NCI-H1436 treated with DMSO at 0.1 percent for 48 hours (cell line): ENCODE measurements at regions not wholly inside any gene's neighbourhood (a gene's known extent, or its start where the extent isn't known, plus 50 kb on each side); places are given as distances from the start of the nearest gene placed in this dataset.

ENCODE experiments used
- DNase-seq: peaks from one replicate; lab custom pipeline; 2025; lab: John Stamatoyannopoulos, UW

DNA sequence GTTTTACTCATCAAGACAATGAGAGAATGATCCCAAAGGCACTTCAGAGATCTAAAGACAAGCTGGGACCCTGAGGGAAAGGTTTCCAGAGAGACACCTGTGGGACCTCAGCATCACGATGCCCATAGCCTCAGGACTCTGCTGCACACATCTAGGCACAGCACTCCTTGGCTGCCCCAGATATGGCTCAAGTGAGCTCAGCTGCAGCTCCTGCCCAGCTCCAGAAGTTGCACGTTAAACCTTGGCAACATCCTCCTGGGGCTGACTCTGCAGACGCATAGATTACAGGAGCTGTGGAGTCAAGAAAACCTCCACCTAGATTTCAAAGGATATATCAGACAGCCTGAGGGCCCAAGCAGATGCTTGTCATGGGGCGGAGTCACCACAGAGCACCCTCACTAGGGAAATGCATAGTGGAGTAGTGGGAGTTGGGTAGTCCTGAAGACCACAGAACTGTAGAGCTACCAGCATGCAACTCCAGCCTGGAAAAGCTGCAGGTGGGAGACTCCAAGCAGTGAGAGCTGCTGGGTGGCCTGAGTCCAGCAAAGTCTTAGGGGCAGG is 582.0 kb downstream of the CDH11 start:
- DNase-seq, result no peak

DNA sequence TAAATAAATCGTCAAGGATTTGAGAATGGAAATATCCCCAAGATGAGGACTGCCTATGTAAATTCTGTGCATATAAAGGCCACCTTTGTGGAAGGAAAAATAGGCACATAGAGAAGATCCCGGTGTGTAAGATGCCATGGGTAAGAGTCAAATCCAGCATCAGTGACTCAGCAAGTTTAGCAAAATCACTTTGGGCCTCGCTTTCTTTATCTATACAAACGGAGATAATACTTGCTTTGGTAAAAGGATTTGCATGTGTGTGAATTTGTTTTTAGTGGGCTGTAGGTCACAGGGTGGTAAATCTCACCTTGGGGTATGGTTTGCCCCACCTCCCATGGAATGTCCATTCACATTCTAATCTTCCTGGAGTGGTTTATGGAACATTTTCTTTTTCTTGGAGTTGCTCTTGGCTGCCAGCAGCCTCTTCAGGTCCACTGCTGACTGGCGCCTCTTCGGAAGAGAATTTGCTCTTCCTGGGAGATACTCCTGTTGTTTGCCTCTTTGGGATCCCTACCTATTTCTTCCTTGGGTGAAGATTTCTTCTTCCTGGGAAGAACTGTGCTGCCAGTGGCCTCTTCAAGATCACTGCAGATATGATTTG is 587.6 kb downstream of the CDH11 start:
- no peak for DNase-seq

DNA sequence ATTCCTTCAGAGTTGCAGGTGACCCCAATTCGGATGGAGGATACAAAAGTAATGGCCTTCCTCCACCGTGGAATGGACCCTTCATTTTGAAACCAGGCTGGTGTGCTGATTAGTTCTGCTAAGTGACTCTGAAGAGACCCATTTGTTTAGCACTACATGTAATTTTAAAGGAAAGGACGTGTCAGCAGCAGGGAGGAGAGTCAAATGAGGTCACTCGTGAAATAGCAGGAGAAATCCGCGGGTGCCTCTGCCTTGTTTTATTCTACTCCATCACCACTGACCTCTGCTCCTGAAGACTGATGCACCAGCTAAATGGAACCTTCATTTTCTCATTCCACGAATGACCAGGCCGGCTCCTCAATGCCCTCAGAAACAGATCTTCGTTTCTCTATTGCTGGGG is 589.2 kb downstream of the CDH11 start:
- no peak for DNase-seq

DNA sequence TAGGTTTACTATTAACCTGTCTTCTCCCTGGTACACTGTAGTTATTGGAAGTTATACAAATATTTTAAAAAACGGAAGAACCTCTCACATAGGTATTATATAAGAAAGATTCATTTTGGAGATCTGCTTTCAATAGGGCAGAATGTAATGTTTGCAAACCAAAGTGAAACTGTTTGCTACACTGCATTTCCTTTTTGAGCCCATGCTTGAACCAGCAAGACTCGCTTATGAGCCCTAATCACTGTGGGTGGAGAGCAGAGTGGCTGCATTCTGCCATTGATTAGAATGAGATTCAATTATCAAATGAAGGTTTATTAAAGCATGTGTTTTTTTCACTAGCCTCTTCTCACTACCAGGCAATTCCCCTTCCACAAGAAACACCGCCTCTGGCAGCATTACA is 589.7 kb downstream of the CDH11 start:
- DNase-seq, result no peak

- DNase-seq, result no peak
Observed at GRCh38 chr16:64531401-64531800, 590.5 kb downstream of the CDH11 start.

DNA sequence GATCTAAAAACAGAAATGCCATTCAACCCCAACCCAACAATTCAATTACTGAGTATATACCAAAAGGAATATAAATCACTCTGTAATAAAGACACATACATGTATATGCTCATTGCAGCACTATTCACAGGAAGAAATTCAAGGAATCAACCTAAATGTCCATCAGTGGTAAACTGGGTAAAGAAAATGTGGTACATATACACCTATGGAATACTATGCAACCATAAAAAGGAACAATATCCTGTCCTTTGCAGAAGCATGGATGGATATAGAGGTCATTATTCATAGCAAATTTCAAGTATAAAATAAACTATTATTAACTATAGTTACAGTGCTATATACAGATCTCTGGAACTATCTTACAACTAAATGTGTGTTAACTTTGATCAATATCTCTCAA is 599.3 kb downstream of the CDH11 start:
- DNase-seq, result no peak

DNA sequence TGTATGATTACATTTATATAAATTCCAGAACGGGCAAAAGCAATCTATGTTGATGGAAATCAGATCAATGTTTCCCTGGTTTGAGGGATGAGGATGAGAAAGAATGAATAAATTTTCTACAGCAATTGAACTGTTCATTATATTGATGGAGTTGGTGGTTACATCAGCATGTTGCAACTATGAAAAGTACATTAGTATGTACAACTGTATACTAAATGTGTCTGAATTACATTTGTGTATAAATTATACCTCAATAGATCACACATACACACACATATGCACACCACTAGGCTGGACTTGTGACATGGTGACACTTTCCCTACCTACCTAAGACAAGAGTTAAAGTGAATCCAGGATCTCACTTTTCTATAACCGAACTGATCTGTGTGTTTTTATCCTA is 608.0 kb downstream of the CDH11 start:
- DNase-seq, result no peak

- no peak for DNase-seq
Observed at GRCh38 chr16:64507240-64508024, 614.4 kb downstream of the CDH11 start.

DNA sequence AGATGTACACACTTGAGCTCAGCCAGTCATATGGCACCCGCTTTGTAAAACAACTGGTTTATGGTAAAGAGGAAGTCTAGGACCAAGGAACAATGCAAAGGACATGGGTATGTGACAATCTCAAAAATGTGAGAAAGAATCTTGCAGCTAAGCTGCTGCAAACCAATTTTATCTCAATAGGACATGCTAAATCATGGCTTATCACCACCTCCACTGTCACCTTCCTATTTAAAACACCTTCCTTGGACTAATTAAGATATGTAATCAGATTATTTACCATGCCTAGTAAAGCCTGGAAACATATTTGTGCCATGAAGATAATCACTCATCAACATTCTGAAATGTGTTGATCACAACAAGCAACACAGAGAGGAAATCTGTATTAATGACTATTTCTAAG is 622.7 kb downstream of the CDH11 start:
- DNase-seq, result no peak

DNA sequence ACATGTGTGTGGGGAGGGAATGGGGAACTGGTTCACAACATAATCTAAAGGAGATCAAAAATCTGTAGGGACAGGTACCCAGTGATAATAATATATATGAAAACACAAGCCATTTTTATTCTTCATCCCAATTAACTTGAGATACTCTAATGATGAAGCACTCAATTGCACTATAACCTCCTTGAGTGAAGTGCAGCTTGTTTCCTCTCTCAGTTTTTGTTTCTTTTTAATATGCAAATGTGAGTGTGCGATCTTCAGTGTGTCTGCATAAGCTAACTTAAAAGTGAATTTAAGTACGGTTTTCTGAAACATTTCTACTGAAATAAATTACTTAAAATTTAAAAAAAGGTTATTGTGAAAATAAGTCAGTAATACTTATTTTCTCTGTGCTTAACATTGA is 623.5 kb downstream of the CDH11 start:
- no peak for DNase-seq

DNA sequence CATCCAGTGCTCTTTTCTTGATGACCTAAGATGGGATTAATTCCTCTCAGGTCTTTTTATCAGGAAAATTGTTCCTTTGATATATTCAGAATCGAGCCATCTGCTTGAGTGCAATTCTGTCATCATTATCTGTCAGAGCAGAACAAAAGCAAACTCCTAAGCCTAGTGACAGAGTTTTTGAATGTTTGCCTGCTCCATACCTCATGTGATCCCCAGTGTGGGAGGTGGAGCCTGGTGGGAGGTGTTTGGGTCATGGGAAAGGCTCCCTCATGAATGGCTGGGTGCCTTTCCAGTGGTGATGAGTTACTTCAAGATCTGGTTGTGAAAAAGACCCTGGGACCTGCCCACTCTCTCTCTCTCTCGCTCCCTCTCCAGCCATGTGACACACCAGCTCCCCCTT is 628.2 kb downstream of the CDH11 start:
- no peak for DNase-seq

DNA sequence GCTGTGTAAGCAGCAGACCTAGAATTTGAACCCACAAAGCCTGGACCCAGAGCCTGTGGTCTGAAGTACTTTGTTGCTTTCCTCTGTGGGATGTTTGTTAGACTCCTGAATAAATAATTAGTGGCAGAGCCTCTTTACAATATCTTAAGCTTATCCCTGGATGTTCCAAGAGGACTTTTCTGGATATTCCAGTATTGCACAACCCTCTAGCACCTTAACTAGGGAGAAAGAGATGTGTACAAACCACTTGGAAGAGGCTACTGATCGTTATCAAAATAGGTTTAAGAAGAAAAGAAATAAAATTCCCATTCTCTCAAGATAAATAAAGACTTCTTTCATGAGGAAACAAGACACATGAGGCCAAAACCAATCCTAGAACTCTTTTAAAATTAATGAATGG is 632.4 kb downstream of the CDH11 start:
- no peak for DNase-seq

GRCh38 chr16:64486561-64486960 is 635.3 kb downstream of the CDH11 start:
- no peak for DNase-seq

- no peak for DNase-seq
Observed at GRCh38 chr16:64481497-64481896, 640.4 kb downstream of the CDH11 start.

DNA sequence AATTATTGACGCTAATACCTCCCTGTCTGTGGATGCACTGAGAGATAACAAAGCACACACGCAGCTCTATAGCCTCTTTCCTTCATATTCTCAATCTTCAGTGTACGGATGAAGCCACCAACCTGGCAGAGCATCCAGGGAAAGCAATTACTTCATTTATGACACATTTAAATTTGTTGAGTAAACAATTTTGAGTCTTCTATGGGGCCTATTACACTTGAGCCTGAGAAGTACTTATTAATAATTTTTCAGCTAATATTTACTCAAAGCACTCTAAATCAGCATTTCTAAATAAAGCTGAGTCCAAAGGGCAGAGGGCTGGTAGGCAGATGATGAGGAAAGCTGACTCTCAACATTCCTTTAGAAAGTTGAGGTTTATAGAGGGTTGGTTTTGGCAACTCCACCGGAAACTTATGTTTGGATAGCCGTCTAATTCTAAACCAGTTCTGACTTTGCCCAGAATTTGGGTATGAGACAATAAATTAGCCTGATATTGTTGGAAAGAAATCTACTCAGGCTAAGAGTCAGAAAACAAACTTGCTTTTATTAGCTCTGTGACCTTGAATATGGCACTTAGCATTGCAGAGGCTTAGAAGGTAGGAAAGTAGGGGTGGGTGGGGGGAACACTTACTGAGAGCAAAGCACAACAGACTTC is 643.5 kb downstream of the CDH11 start:
- DNase-seq, result no peak

- DNase-seq, result no peak
Observed at GRCh38 chr16:64475627-64476351, 646.1 kb downstream of the CDH11 start.

DNA sequence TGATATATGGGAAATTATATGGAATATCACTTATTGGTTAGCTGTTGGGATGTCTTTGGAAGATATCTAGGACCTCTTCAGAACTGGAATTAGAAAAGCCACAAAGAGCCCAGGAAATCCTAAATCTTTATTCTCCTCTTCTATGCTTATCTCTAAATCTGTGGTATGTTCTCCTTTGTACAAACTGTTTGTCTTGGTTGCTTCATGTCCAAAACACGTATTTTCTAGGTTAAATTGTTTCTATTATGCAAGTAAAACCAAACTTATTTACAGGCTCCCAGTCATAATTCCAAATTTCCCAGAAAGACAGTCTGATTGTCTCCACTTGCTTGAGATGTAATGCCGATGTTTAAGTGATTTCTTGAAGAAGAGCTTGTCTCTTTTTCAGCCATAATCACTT is 650.9 kb downstream of the CDH11 start:
- DNase-seq, result no peak

DNA sequence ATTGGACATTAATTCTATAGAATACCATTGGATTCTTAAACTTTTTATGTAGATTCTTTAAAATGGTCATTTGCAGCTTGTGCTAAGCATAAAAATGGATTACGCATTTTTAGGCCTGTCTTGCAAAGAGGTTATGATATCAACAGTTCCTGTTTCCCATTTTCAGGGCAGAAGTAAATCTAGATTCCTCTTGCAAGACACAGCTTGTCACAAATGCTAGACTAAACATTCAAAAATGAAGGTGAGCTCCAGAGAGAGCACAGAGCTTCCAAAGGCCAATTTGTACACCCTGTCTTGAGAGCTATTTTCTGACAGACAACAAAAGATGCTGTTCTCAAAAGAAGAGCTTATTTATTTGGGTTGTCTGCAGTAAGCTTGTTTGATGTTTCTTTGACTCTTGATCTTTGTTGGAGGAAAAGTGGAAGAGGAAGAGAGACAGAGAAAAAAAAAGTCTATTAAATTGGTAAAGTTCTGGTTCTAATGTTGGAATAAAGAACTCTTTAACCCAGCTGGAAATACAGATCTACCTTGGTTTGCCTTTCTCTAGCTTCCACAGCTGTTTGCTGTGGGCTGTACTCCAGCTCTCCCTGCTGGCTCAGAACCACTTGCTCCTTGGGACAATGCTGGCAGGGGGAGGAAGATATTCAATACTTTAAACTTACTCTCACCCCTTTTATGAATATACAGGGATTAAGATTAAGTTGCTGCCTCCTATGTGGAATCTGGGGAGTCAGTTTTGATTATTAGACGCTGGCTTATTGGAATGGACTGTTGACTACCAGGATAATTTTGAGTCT is 651.8 kb downstream of the CDH11 start:
- DNase-seq, result no peak

DNA sequence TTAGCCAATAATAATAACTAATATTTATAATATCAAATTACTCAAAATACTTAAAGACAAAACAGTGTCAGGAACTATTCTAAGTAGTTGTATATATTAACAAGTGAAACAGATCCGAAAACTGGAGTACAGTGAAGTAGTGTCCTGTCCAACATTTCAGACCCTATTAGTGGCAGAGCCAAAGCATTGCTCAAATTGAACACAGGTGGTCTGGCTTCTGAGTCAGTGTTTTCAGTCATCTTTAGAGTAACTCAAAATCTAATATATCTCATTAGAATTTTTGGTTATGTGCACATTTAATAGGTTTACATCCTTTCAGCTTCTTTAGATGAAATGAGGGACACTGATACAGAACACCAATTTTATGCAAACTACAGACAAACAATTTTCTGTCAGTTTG is 652.5 kb downstream of the CDH11 start:
- DNase-seq, result no peak

- DNase-seq, result no peak
Observed at GRCh38 chr16:64468515-64469090, 653.3 kb downstream of the CDH11 start.

- no peak for DNase-seq
Observed at GRCh38 chr16:64459821-64460220, 662.0 kb downstream of the CDH11 start.
